Lung (tissue), 11 donors: ENCODE measurements at regions not wholly inside any gene's neighbourhood (a gene's known extent, or its start where the extent isn't known, plus 50 kb on each side); places are given as distances from the start of the nearest gene placed in this dataset.

ENCODE experiments used
- ATAC-seq: fragments of 200-7000 bp; cut with Tn5 transposase; one replicate; pipeline ENCODE4 v1.9.1; 2020; ENCODE audit warnings: moderate number of reproducible peaks; ENCODE audit not compliant: insufficient read depth, low FRiP score
- DNase-seq, 3 donors: peaks; one replicate each; pipeline ENCODE4 v3.0.0-alpha.2; 2013 to 2017
- H3K27ac ChIP-seq, 2 donors: one replicate each; pipeline ENCODE4 v1.5.1; 2013; ENCODE audit warnings: mild to moderate bottlenecking in 2 of 2, moderate library complexity in 2 of 2, control low read depth in 1 of 2, inconsistent platforms in 1 of 2, low read depth in 1 of 2, low read length in 1 of 2
- H3K27me3 ChIP-seq, 3 donors: one replicate each; pipeline ENCODE4 v1.5.1; 2013; ENCODE audit warnings: low read length in 2 of 3; ENCODE audit not compliant: control insufficient read depth in 3 of 3, insufficient read depth in 3 of 3
- H3K36me3 ChIP-seq, 4 donors: one replicate each; pipeline ENCODE4 v1.5.1; 2013; ENCODE audit warnings: low read length in 4 of 4, mild to moderate bottlenecking in 1 of 4, moderate library complexity in 1 of 4; ENCODE audit not compliant: control insufficient read depth in 4 of 4, insufficient read depth in 4 of 4
- H3K4me1 ChIP-seq, 5 donors: one replicate each; pipeline ENCODE4 v1.5.1; 2013; ENCODE audit warnings: low read length in 5 of 5, mild to moderate bottlenecking in 2 of 5, moderate library complexity in 1 of 5; ENCODE audit not compliant: control insufficient read depth in 5 of 5, insufficient read depth in 5 of 5
- H3K4me3 ChIP-seq: one replicate; pipeline ENCODE4 v1.5.1; 2013; ENCODE audit warnings: mild to moderate bottlenecking, control low read depth, moderate library complexity
- H3K9ac ChIP-seq, 2 donors: one replicate each; pipeline ENCODE4 v1.5.1; 2013; ENCODE audit warnings: low read length in 2 of 2, control low read depth in 1 of 2; ENCODE audit not compliant: insufficient read depth in 1 of 2
- H3K9me3 ChIP-seq, 4 donors: one replicate each; pipeline ENCODE4 v1.5.1; 2013; ENCODE audit warnings: low read length in 3 of 4, mild to moderate bottlenecking in 1 of 4, moderate library complexity in 1 of 4; ENCODE audit not compliant: control insufficient read depth in 4 of 4, insufficient read depth in 3 of 4
- CTCF ChIP-seq: IDR thresholded peaks from 2 replicates; pipeline ENCODE4 v1.5.1; 2012; ENCODE audit warnings: mild to moderate bottlenecking; ENCODE audit errors: control extremely low read depth, extremely low read depth
- WGBS, 2 donors: extraction: QIAGEN DNeasy Blood & Tissue Kit; methylation state at CpG; one replicate each; pipeline ENCODE4 v1.1.7; 2013; 5-methylcytosine and 5-hydroxymethylcytosine counted together
- donor health status: control.
- donor health status: control.
- donor health status: Bipolar disorder and iron deficiency.
- donor health status: healthy.
- donor health status: DM: yes; HTN: yes; CAD: no.

GRCh38 chr3:46083956-46084355, 56.7 kb upstream of the XCR1 start:
- H3K4me3 ChIP-seq: no peak overlapping the region
- H3K27ac ChIP-seq: no peak overlapping the region
- no peaks in the 10 kb centered on the region for H3K36me3 ChIP-seq
- H3K9ac ChIP-seq: no peak overlapping the region
- no peak for DNase-seq
- WGBS, 2 donors: 80 to 86% methylated on average over 1 of the region's 1 CpG
- peaks cover 0 to 42% (median 21%) of the 10 kb centered on the region in 5 donors for H3K4me1 ChIP-seq
- H3K9me3 ChIP-seq: no peaks in the 10 kb centered on the region
- no peaks in the 10 kb centered on the region for H3K27me3 ChIP-seq
- TF ChIP-seq CTCF: no peak
- no peak for ATAC-seq

GRCh38 chr3:46082849-46083248, 55.6 kb upstream of the XCR1 start:
- TF ChIP-seq CTCF: no peak
- Histone ChIP-seq H3K4me1 (peaks cover 0 to 40% (median 19%) of the 10 kb centered on the region in 5 donors), H3K9me3 (no peaks in the 10 kb centered on the region), H3K27me3 (no peaks in the 10 kb centered on the region), H3K9ac (no peak overlapping the region), H3K4me3 (no peak overlapping the region), H3K36me3 (no peaks in the 10 kb centered on the region), H3K27ac (no peak overlapping the region)
- WGBS, 2 donors: 91 to 100% methylated on average over 1 of the region's 1 CpG
- DNase-seq: no peak
- ATAC-seq: no peak

- TF ChIP-seq CTCF: no peak
- H3K4me3 ChIP-seq: no peak overlapping the region
- WGBS, 2 donors: 73 to 86% methylated on average over 2 of the region's 2 CpGs
- no peaks in the 10 kb centered on the region for H3K27me3 ChIP-seq
- H3K27ac ChIP-seq: no peak overlapping the region
- no peaks in the 10 kb centered on the region for H3K9me3 ChIP-seq
- no peak for ATAC-seq
- no peak for DNase-seq
- H3K4me1 ChIP-seq: peaks cover 0 to 40% (median 19%) of the 10 kb centered on the region in 5 donors
- H3K9ac ChIP-seq: no peak overlapping the region
- no peaks in the 10 kb centered on the region for H3K36me3 ChIP-seq
These were observed 54.7 kb upstream of the XCR1 start for GRCh38 chr3:46082021-46082420.

GRCh38 chr3:46080969-46081345, 53.7 kb upstream of the XCR1 start:
- H3K4me3 ChIP-seq: no peak overlapping the region
- no peaks in the 10 kb centered on the region for H3K27me3 ChIP-seq
- TF ChIP-seq CTCF: no peak
- no peaks in the 10 kb centered on the region for H3K9me3 ChIP-seq
- H3K36me3 ChIP-seq: no peaks in the 10 kb centered on the region
- no peak overlapping the region for H3K9ac ChIP-seq
- peaks cover 0 to 36% (median 19%) of the 10 kb centered on the region in 5 donors for H3K4me1 ChIP-seq
- WGBS, 2 donors: 67 to 71% methylated on average over 2 of the region's 2 CpGs
- peak in 1 of 3 donors; percentile 76 for DNase-seq
- no peak overlapping the region for H3K27ac ChIP-seq
- ATAC-seq: no peak
